SK-N-SH treated with all-trans-retinoic acid at 6 μM for 48 hours (cell line): ENCODE measurements at regions not wholly inside any gene's neighbourhood (a gene's known extent, or its start where the extent isn't known, plus 50 kb on each side); places are given as distances from the start of the nearest gene placed in this dataset.

Experiments
- ATAC-seq: fragments of 200-7000 bp; cut with Tn5 transposase; 3 replicates; pipeline ENCODE4 v1.9.1; 2020; ENCODE audit warnings: mild to moderate bottlenecking, moderate library complexity
- ARNTL ChIP-seq: fragments of 450-650 bp; formaldehyde crosslinking; IDR thresholded peaks from 2 replicates; pipeline ENCODE4 v1.5.0; 2020; ENCODE audit warnings: low read depth, mild to moderate bottlenecking, moderate library complexity, borderline replicate concordance
- BACH2 ChIP-seq: fragments of 250-450 bp; sonication (Bioruptor Pico); IDR thresholded peaks from 2 replicates; pipeline ENCODE4 v1.9.0; 2021; ENCODE audit warnings: mild to moderate bottlenecking, borderline replicate concordance
- CREB5 ChIP-seq: fragments of 250-450 bp; sonication (Bioruptor Pico); IDR thresholded peaks from 2 replicates; pipeline ENCODE4 v1.5.1; 2020; ENCODE audit warnings: low read depth, mild to moderate bottlenecking, moderate library complexity
- CSDC2 ChIP-seq: fragments of 250-450 bp; sonication (Bioruptor Pico); IDR thresholded peaks from 2 replicates; pipeline ENCODE4 v1.5.0; 2020; ENCODE audit warnings: mild to moderate bottlenecking, moderate library complexity
- CSRNP3 ChIP-seq: fragments of 250-450 bp; sonication (Bioruptor Pico); IDR thresholded peaks from 2 replicates; pipeline ENCODE4 v1.5.1; 2021; ENCODE audit warnings: mild to moderate bottlenecking, moderate library complexity
- ESRRG ChIP-seq: fragments of 250-450 bp; sonication (Bioruptor Pico); IDR thresholded peaks from 2 replicates; pipeline ENCODE4 v1.6.1; 2021; ENCODE audit warnings: mild to moderate bottlenecking
- GLIS3 ChIP-seq: fragments of 250-450 bp; sonication (Bioruptor Pico); IDR thresholded peaks from 2 replicates; pipeline ENCODE4 v1.5.0; 2020; ENCODE audit warnings: mild to moderate bottlenecking, moderate library complexity
- ISL1 ChIP-seq: fragments of 250-450 bp; sonication (Bioruptor Pico); IDR thresholded peaks from 2 replicates; pipeline ENCODE4 v2.1.2; 2022; ENCODE audit warnings: mild to moderate bottlenecking, moderate library complexity
- OSR1 ChIP-seq: fragments of 250-450 bp; sonication (Bioruptor Pico); IDR thresholded peaks from 2 replicates; pipeline ENCODE4 v1.8.0; 2022; ENCODE audit warnings: moderate library complexity, mild to moderate bottlenecking, inconsistent platforms
- POU6F1 ChIP-seq: fragments of 250-450 bp; sonication (Bioruptor Pico); IDR thresholded peaks from 2 replicates; pipeline ENCODE4 v1.8.0; 2021; ENCODE audit warnings: low read depth, mild to moderate bottlenecking, moderate library complexity, borderline replicate concordance
- PPARA ChIP-seq: fragments of 250-450 bp; sonication (Bioruptor Pico); IDR thresholded peaks from 2 replicates; pipeline ENCODE4 v1.5.0; 2020; ENCODE audit warnings: mild to moderate bottlenecking, borderline replicate concordance
- RARB ChIP-seq: fragments of 250-450 bp; sonication (Bioruptor Pico); IDR thresholded peaks from 2 replicates; pipeline ENCODE4 v1.8.0; 2021; ENCODE audit warnings: mild to moderate bottlenecking, moderate library complexity
- SNAI2 ChIP-seq: fragments of 250-450 bp; sonication (Bioruptor Pico); IDR thresholded peaks from 2 replicates; pipeline ENCODE4 v1.5.0; 2020; ENCODE audit warnings: mild to moderate bottlenecking, moderate library complexity
- TCF4 ChIP-seq: fragments of 250-450 bp; sonication (Bioruptor Pico); IDR thresholded peaks from 2 replicates; pipeline ENCODE4 v1.8.0; 2021; ENCODE audit warnings: mild to moderate bottlenecking, moderate library complexity, borderline replicate concordance
- TOX ChIP-seq: fragments of 250-450 bp; sonication (Bioruptor Pico); IDR thresholded peaks from 2 replicates; pipeline ENCODE4 v1.8.0; 2021; ENCODE audit warnings: mild to moderate bottlenecking, moderate library complexity, borderline replicate concordance
- ZC3H10 ChIP-seq: fragments of 250-450 bp; sonication (Bioruptor Pico); IDR thresholded peaks from 2 replicates; pipeline ENCODE4 v1.5.1; 2021; ENCODE audit warnings: mild to moderate bottlenecking, moderate library complexity
- ZFP3 ChIP-seq: fragments of 250-450 bp; sonication (Bioruptor Pico); IDR thresholded peaks from 2 replicates; pipeline ENCODE4 v1.5.0; 2020; ENCODE audit warnings: mild to moderate bottlenecking, moderate library complexity
- ZFP30 ChIP-seq: fragments of 450-650 bp; formaldehyde crosslinking; IDR thresholded peaks from 2 replicates; pipeline ENCODE4 v1.5.0; 2022; ENCODE audit warnings: mild to moderate bottlenecking, moderate library complexity
- ZNF565 ChIP-seq: fragments of 450-650 bp; formaldehyde crosslinking; conservative IDR thresholded peaks from 2 replicates; pipeline ENCODE4 v1.5.0; 2020; ENCODE audit warnings: low read depth, mild to moderate bottlenecking, moderate library complexity
- ZNF70 ChIP-seq: fragments of 450-650 bp; formaldehyde crosslinking; IDR thresholded peaks from 2 replicates; pipeline ENCODE4 v1.5.0; 2020; ENCODE audit warnings: mild to moderate bottlenecking, moderate library complexity
- ZNF8 ChIP-seq: fragments of 450-650 bp; formaldehyde crosslinking; IDR thresholded peaks from 2 replicates; pipeline ENCODE4 v1.5.0; 2020; ENCODE audit warnings: mild to moderate bottlenecking, moderate library complexity
- TF ChIP-seq, protein P1 (sequence below): fragments of 250-450 bp; sonication (Bioruptor Pico); IDR thresholded peaks from 2 replicates; pipeline ENCODE4 v1.5.0; 2020; ENCODE audit warnings: mild to moderate bottlenecking, moderate library complexity
- TF ChIP-seq, protein P2 (sequence below): fragments of 250-450 bp; sonication (Bioruptor Pico); IDR thresholded peaks from 2 replicates; pipeline ENCODE4 v1.8.0; 2020; ENCODE audit warnings: mild to moderate bottlenecking, moderate library complexity, borderline replicate concordance

- TF ChIP-seq, protein P1, sequence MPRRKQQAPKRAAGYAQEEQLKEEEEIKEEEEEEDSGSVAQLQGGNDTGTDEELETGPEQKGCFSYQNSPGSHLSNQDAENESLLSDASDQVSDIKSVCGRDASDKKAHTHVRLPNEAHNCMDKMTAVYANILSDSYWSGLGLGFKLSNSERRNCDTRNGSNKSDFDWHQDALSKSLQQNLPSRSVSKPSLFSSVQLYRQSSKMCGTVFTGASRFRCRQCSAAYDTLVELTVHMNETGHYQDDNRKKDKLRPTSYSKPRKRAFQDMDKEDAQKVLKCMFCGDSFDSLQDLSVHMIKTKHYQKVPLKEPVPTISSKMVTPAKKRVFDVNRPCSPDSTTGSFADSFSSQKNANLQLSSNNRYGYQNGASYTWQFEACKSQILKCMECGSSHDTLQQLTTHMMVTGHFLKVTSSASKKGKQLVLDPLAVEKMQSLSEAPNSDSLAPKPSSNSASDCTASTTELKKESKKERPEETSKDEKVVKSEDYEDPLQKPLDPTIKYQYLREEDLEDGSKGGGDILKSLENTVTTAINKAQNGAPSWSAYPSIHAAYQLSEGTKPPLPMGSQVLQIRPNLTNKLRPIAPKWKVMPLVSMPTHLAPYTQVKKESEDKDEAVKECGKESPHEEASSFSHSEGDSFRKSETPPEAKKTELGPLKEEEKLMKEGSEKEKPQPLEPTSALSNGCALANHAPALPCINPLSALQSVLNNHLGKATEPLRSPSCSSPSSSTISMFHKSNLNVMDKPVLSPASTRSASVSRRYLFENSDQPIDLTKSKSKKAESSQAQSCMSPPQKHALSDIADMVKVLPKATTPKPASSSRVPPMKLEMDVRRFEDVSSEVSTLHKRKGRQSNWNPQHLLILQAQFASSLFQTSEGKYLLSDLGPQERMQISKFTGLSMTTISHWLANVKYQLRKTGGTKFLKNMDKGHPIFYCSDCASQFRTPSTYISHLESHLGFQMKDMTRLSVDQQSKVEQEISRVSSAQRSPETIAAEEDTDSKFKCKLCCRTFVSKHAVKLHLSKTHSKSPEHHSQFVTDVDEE (CRISPR knock-in tag): no peak
- TF ChIP-seq ZFP3 (CRISPR knock-in tag) (no peak), POU6F1 (no peak), ISL1 (CRISPR knock-in tag) (no peak), CSDC2 (CRISPR knock-in tag) (no peak), ARNTL (CRISPR knock-in tag) (no peak), BACH2 (no peak)
Measured at GRCh38 chr14:25108291-25108690, 58.3 kb upstream of the STXBP6 start (continued).

- no peak for TF ChIP-seq ZFP30 (CRISPR knock-in tag)
- no peak for TF ChIP-seq ISL1 (CRISPR knock-in tag)
- TF ChIP-seq ZNF565 (CRISPR knock-in tag): no peak
- no peak for TF ChIP-seq SNAI2
- TF ChIP-seq ZFP3 (CRISPR knock-in tag): no peak
- TF ChIP-seq ZC3H10 (CRISPR knock-in tag): no peak
- TF ChIP-seq TCF4 (CRISPR knock-in tag): no peak
- no peak for TF ChIP-seq BACH2
- no peak for TF ChIP-seq GLIS3
- TF ChIP-seq, protein P2, sequence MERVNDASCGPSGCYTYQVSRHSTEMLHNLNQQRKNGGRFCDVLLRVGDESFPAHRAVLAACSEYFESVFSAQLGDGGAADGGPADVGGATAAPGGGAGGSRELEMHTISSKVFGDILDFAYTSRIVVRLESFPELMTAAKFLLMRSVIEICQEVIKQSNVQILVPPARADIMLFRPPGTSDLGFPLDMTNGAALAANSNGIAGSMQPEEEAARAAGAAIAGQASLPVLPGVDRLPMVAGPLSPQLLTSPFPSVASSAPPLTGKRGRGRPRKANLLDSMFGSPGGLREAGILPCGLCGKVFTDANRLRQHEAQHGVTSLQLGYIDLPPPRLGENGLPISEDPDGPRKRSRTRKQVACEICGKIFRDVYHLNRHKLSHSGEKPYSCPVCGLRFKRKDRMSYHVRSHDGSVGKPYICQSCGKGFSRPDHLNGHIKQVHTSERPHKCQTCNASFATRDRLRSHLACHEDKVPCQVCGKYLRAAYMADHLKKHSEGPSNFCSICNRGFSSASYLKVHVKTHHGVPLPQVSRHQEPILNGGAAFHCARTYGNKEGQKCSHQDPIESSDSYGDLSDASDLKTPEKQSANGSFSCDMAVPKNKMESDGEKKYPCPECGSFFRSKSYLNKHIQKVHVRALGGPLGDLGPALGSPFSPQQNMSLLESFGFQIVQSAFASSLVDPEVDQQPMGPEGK (CRISPR knock-in tag): no peak
- no peak for TF ChIP-seq CSRNP3 (CRISPR knock-in tag)
- TF ChIP-seq CREB5: no peak
- no peak for TF ChIP-seq ESRRG (CRISPR knock-in tag)
- TF ChIP-seq OSR1: no peak
- TF ChIP-seq ZNF8 (CRISPR knock-in tag): no peak
- no peak for TF ChIP-seq POU6F1
- TF ChIP-seq TOX (CRISPR knock-in tag): no peak
- no peak for TF ChIP-seq PPARA (CRISPR knock-in tag)
- TF ChIP-seq RARB (CRISPR knock-in tag): no peak
- no peak for TF ChIP-seq ZNF70
- TF ChIP-seq, all 23 proteins: peak for 0
- ATAC-seq: no peak
Measured at GRCh38 chr14:25103820-25104219, 53.9 kb upstream of the STXBP6 start.
